Right lobe of liver (tissue), 6 donors: ENCODE measurements at regions not wholly inside any gene's neighbourhood (a gene's known extent, or its start where the extent isn't known, plus 50 kb on each side); places are given as distances from the start of the nearest gene placed in this dataset.

ENCODE experiments used
- ATAC-seq, 4 donors: fragments of 200-7000 bp; cut with Tn5 transposase; one replicate each; pipeline ENCODE4 v1.9.1; 2020; ENCODE audit warnings: mild to moderate bottlenecking in 4 of 4, moderate library complexity in 4 of 4
- DNase-seq, 3 donors: peaks; one replicate each; pipeline ENCODE4 v3.0.0-alpha.2; 2020
- H3K27ac ChIP-seq, 3 donors: fragments of 200-600 bp; one replicate each; pipeline ENCODE4 v1.8.0; 2022
- H3K27me3 ChIP-seq, 2 donors: fragments of 200-600 bp; one replicate each; pipeline ENCODE4 v1.8.0; 2022
- H3K36me3 ChIP-seq, 4 donors: fragments of 200-600 bp; sonication (generic) in 1 of 4; one replicate each; pipeline versions ENCODE4 v1.5.1 to v1.8.0; 2017 to 2022; ENCODE audit warnings: control low read depth in 1 of 4
- H3K4me1 ChIP-seq, 4 donors: fragments of 200-600 bp; sonication (generic) in 1 of 4; one replicate each; pipeline versions ENCODE4 v1.5.1 to v1.8.0; 2017 to 2022; ENCODE audit warnings: control low read depth in 1 of 4
- H3K4me3 ChIP-seq, 3 donors: fragments of 200-600 bp; one replicate each; pipeline ENCODE4 v1.8.0; 2022
- H3K9me3 ChIP-seq, 4 donors: fragments of 200-600 bp; sonication (generic) in 1 of 4; one replicate each; pipeline versions ENCODE4 v1.5.1 to v1.8.0; 2017 to 2022; ENCODE audit warnings: control low read depth in 1 of 4
- POLR2A ChIP-seq: fragments of 450-650 bp; IDR thresholded peaks from one replicate; pipeline ENCODE4 v1.6.1; 2017; ENCODE audit warnings: antibody characterized with exemption, mild to moderate bottlenecking
- WGBS: methylation state at CpG from one replicate; pipeline ENCODE4 v1.1.6; 2018; ENCODE audit warnings: low coverage, low lambda C conversion rate; ENCODE audit not compliant: insufficient coverage; ENCODE audit errors: missing lambda C conversion rate; 5-methylcytosine and 5-hydroxymethylcytosine counted together
- intact Hi-C, 2 donors: fragments of 100-400 bp; cut with DNase I; formaldehyde crosslinking; loops; one replicate each; pipeline versions ENCODE4 v1.11.2 to v1.14.1; 2022
- TF ChIP-seq, protein P1 (sequence below), 4 donors: fragments of 200-600 bp in 3 of 4; fragments of 450-650 bp in 1 of 4; IDR thresholded peaks; one replicate each; pipeline versions ENCODE4 v1.5.1 to v1.8.0; 2016 to 2022; ENCODE audit warnings: antibody characterized with exemption in 4 of 4, mild to moderate bottlenecking in 2 of 4
- donor health status: DM: no; HTN: yes; CAD: no.
- donor health status: DM: no; HTN: no; CAD: no.
- donor health status: DM: no; HTN: no; CAD: no.
- donor health status: DM: no; HTN: yes; CAD: no.
- donor health status: DM: no; HTN: yes; CAD: no.

GRCh38 chr6:133837801-133838349, 51.0 kb upstream of the TCF21 start:
- no peak for TF ChIP-seq POLR2A
- TF ChIP-seq, protein P1, sequence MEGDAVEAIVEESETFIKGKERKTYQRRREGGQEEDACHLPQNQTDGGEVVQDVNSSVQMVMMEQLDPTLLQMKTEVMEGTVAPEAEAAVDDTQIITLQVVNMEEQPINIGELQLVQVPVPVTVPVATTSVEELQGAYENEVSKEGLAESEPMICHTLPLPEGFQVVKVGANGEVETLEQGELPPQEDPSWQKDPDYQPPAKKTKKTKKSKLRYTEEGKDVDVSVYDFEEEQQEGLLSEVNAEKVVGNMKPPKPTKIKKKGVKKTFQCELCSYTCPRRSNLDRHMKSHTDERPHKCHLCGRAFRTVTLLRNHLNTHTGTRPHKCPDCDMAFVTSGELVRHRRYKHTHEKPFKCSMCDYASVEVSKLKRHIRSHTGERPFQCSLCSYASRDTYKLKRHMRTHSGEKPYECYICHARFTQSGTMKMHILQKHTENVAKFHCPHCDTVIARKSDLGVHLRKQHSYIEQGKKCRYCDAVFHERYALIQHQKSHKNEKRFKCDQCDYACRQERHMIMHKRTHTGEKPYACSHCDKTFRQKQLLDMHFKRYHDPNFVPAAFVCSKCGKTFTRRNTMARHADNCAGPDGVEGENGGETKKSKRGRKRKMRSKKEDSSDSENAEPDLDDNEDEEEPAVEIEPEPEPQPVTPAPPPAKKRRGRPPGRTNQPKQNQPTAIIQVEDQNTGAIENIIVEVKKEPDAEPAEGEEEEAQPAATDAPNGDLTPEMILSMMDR (IDR thresholded peaks at IDR 0.05), result peak; percentile 71 to 95 (median 92)
- ATAC-seq (peak; percentile 97 to 98 (median 98)), DNase-seq (peak; percentile 68 to 74 (median 70))
- H3K9me3 ChIP-seq, result no peaks in the 10 kb centered on the region
- no peaks in the 10 kb centered on the region for H3K27me3 ChIP-seq
- intact Hi-C loops, result no loop called here
- peak overlapping the region; percentile 51 to 61 (median 60) for H3K4me3 ChIP-seq
- no peaks in the 10 kb centered on the region for H3K36me3 ChIP-seq
- peak overlapping the region in 1 of 3 donors; percentile 20 for H3K27ac ChIP-seq
- 7% methylated on average over 17 of the region's 30 CpGs for WGBS
- H3K4me1 ChIP-seq, result no peaks in the 10 kb centered on the region
